ENCODE measurements at regions not wholly inside any gene's neighbourhood (a gene's known extent, or its start where the extent isn't known, plus 50 kb on each side); places are given as distances from the start of the nearest gene placed in this dataset.

- ATAC-seq (no peak), DNase-seq (ENCODE audit: low spot score) (no peak)
- no peaks in the 10 kb centered on the region for H3K79me2 ChIP-seq (replicated peaks; ENCODE audit: insufficient read depth)
- no peaks in the 10 kb centered on the region for H3K9me3 Mint-ChIP-seq
- no peak overlapping the region for H3K4me3 ChIP-seq
- no peaks in the 10 kb centered on the region for H3K36me3 Mint-ChIP-seq (ENCODE audit: low read depth)
- no peaks in the 10 kb centered on the region for H3K27me3 ChIP-seq (ENCODE audit: insufficient read depth)
- no peaks in the 10 kb centered on the region for H3F3A ChIP-seq (replicated peaks; ENCODE audit: low read depth)
- H3K4me3 Mint-ChIP-seq = no peak overlapping the region
- no peaks in the 10 kb centered on the region for H3K4me1 ChIP-seq (ENCODE audit: insufficient read depth)
- TF ChIP-seq ZNF114 (CRISPR knock-in tag; IDR thresholded peaks at IDR 0.05) = no peak
- TF ChIP-seq NANOG (IDR thresholded peaks at IDR 0.05; ENCODE audit: borderline replicate concordance) = no peak
- no peak for TF ChIP-seq CREB1 (CRISPR knock-in tag; IDR thresholded peaks at IDR 0.05; ENCODE audit: low read depth)
- TF ChIP-seq EZH2phosphoT487 (IDR thresholded peaks at IDR 0.05; ENCODE audit: unreplicated experiment) = no peak
- no peak for TF ChIP-seq ETS1 (IDR thresholded peaks at IDR 0.05)
- TF ChIP-seq ZNF331 (CRISPR knock-in tag; IDR thresholded peaks at IDR 0.05; ENCODE audit: low read depth) = no peak
- no peak for TF ChIP-seq POLR2AphosphoS5 (IDR thresholded peaks at IDR 0.05; ENCODE audit: low read depth)
- TF ChIP-seq STAT1 (IDR thresholded peaks at IDR 0.05; ENCODE audit: unreplicated experiment) = no peak
- TF ChIP-seq REST (IDR thresholded peaks at IDR 0.05; ENCODE audit: unreplicated experiment) = no peak
- no peak for TF ChIP-seq ZNF462 (CRISPR knock-in tag; IDR thresholded peaks at IDR 0.05)
- TF ChIP-seq JUNB (IDR thresholded peaks at IDR 0.05; ENCODE audit: unreplicated experiment) = no peak
- TF ChIP-seq CTCF (conservative IDR thresholded peaks at IDR 0.05; ENCODE audit: low read depth in 2 of 2) = no peak
- no peak for TF ChIP-seq EZH2 (IDR thresholded peaks at IDR 0.05; ENCODE audit: low read depth, unreplicated experiment)
- no peak overlapping the region for H3K27ac Mint-ChIP-seq
- H3K27ac ChIP-seq (ENCODE audit: low read depth) = no peak overlapping the region
- H3K9me2 ChIP-seq (ENCODE audit: insufficient read depth) = no peaks in the 10 kb centered on the region
- peaks cover 4% of the 10 kb centered on the region; the same call in 1 of the 3 replicates for H3K4me1 Mint-ChIP-seq
- H4K20me1 ChIP-seq (replicated peaks; ENCODE audit: insufficient read depth) = no peaks in the 10 kb centered on the region
- H3K36me3 ChIP-seq (ENCODE audit: insufficient read depth) = no peaks in the 10 kb centered on the region
- no peaks in the 10 kb centered on the region for H3K27me3 Mint-ChIP-seq (ENCODE audit: insufficient read depth, low read depth, poor library complexity)
- H3K4me2 ChIP-seq = no peak overlapping the region
- H2AFZ ChIP-seq = no peak overlapping the region
Measured at GRCh38 chr10:56596257-56596656, 235.2 kb upstream of the ZWINT start.
